ENCODE measurements at regions not wholly inside any gene's neighbourhood (a gene's known extent, or its start where the extent isn't known, plus 50 kb on each side); places are given as distances from the start of the nearest gene placed in this dataset.

DNA sequence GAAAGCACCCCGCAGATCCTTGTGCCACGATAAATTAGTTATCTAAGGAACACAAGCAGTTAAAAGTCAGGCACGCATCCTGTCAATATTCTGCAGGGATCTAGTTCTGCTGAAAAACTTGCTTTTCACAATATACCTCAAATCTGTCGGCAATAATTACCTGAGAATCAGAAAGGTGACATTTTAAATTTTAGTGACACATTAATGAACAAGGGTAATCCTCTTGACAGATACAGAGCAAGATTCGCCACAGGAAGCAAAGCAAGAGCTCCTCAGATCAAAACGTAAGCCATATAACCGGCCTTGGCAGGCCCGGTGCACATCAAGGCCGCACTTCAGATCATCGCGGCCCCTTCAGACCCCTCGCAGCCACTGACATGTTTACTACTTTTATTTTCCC lies 185.7 kb downstream of the ATPSCKMT start:
- TF ChIP-seq, protein P1, sequence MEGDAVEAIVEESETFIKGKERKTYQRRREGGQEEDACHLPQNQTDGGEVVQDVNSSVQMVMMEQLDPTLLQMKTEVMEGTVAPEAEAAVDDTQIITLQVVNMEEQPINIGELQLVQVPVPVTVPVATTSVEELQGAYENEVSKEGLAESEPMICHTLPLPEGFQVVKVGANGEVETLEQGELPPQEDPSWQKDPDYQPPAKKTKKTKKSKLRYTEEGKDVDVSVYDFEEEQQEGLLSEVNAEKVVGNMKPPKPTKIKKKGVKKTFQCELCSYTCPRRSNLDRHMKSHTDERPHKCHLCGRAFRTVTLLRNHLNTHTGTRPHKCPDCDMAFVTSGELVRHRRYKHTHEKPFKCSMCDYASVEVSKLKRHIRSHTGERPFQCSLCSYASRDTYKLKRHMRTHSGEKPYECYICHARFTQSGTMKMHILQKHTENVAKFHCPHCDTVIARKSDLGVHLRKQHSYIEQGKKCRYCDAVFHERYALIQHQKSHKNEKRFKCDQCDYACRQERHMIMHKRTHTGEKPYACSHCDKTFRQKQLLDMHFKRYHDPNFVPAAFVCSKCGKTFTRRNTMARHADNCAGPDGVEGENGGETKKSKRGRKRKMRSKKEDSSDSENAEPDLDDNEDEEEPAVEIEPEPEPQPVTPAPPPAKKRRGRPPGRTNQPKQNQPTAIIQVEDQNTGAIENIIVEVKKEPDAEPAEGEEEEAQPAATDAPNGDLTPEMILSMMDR (IDR thresholded peaks at IDR 0.05), result no peak
- no peak for TF ChIP-seq EZH2phosphoT487 (IDR thresholded peaks at IDR 0.05)

All from neural progenitor cell (in vitro differentiated cells).